G401 (cell line): ENCODE measurements at regions not wholly inside any gene's neighbourhood (a gene's known extent, or its start where the extent isn't known, plus 50 kb on each side); places are given as distances from the start of the nearest gene placed in this dataset.
"Not testable (repeated sequence)": the region's sequence is repeated elsewhere in the genome, so short reads cannot be mapped to it uniquely, and the experiment has no call there.

Experiments
- DNase-seq: peaks from one replicate; pipeline ENCODE4 v3.0.0-alpha.2; 2015; ENCODE audit warnings: low spot score
- in situ Hi-C: cut with HindIII; loops from 2 replicates; pipeline ENCODE4 v1.10.0; 2016; ENCODE audit warnings: low sequenced_read_pairs, mixed read lengths

DNA sequence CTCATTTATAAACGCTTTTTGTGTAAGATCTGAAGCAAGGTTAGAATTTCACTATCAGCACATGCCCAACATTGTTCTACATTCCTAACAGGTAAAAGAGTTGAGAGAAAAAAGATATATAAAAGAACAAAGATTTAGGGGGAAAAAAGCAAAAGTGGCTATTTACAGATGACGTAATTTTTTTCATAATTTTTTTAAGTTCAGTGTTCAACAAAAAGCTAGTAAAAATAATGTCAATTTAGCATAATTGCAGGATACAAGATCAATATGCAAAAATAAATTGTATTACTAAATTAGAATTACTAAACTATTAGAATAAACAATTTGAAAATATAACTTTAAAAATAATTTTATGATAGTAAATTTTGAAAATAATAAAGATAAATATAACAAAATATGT lies 405.0 kb downstream of the SEMA3D start:
- DNase-seq = no peak
- in situ Hi-C loops = no loop called here

DNA sequence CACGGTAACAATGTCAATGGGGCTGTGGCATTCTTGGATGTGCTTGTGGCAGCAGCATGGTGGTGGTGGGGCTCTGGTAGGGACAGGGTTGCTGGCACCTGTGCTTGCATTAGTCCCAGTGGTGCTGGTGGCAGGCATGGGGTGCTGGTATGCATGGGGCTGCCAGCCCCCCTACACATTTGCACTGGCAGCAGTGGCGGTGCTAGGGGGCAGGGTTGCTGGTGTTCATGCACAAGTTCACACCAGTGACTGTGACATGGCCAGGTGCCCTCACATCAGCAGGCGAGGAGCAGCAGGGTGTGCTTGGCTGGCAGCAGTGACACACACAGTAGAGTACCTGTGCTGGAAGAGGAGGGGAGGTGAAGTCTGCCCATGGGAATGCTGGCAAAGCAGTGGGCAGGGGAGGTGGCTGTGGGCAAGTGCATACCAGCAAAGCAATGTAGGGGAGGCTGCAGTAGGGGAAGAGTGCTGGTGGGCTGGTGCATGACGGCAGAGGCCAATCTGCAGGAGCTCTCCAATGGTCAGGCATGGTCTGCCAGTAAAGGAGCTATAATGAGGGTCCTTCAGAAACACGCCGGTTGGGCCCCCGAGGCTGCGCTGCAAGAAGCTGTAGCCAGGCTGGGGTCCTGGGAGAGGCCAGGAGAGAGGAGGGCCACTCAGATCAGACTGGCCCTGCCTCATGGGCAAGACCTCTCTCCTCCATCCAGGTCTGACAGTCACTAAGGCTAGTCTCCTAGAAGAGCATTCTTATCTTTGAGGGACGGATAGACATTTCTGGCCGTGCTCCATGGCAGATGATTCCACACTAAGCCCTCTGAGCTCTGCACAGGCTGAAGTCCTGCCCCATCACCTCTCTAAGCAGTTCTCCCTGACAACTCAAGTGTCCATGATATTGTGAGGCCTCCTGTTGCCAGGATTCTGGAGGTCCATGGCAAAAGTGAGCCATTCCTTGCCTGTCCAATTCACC lies 406.4 kb downstream of the SEMA3D start:
- in situ Hi-C loops = no loop called here
- DNase-seq = no peak

DNA sequence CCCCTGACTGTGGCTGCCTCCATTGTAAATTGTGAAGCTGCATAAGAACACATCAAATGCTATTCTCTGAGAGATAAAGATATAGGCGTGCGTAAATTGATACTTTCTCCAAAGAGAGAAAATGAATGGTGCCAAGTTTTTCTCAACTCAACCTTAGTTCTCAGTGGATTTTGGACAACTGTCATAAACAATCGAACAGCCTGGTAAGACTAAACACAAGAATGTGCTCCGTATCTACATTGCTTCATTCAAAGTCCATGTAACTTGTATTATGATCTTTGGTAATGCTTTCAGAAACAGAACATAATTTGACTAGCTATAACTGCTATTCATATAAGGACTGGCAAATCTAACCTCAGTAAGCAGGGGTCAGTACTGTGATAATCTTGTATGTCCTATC lies 429.1 kb downstream of the SEMA3D start:
- DNase-seq = no peak
- in situ Hi-C loops = no loop called here

GRCh38 chr7:84746353-84746752 lies 440.5 kb downstream of the SEMA3D start:
- DNase-seq = no peak
- in situ Hi-C loops = no loop called here

- DNase-seq = no peak
- in situ Hi-C loops = no loop called here
Measured at GRCh38 chr7:84744385-84744784, 442.5 kb downstream of the SEMA3D start.

DNA sequence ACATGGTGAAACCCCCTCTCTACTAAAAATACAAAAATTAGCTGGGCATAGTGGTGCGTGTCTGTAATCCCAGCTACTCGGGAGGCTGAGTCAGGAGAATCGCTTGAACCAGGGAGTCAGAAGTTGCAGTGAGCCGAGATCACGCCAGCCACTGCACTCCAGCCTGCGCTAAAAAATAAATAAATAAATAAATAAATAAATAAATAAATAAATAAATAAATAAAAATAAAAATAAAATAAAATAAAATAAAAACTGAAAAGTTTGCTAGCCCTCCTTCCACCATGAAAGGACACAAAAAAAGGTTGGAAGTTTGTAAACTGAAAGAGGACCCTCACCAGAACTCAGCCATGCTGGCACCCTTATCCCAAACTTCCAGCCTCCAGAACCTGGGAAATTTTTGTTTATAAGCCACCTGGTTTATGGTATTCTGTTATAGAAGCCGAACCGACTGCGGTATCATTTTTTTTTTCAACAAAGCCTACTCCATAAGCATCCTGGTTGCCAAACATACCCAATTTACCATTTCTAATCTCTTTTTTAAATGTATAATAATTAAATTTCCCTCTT lies 448.2 kb downstream of the SEMA3D start:
- DNase-seq = no peak
- in situ Hi-C loops = no loop called here

DNA sequence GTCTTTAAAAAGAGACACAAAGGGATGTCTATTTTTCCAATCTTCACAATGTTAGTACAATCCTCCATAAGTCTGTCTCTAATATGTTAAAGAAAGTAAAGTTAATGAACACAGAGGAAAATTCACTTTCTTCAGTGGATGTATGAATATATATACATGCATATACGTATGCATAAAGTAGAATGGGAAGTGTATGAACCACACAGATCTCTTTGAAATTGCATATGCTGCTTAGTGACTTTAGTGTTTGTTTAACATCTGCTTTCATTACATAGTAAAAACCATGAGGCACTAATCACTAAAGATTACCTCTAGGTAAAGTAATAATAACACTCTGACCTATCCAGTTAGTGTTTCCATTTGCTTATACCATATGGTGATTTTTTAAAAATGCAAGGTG lies 451.2 kb downstream of the SEMA3D start:
- in situ Hi-C loops = no loop called here
- no peak for DNase-seq

DNA sequence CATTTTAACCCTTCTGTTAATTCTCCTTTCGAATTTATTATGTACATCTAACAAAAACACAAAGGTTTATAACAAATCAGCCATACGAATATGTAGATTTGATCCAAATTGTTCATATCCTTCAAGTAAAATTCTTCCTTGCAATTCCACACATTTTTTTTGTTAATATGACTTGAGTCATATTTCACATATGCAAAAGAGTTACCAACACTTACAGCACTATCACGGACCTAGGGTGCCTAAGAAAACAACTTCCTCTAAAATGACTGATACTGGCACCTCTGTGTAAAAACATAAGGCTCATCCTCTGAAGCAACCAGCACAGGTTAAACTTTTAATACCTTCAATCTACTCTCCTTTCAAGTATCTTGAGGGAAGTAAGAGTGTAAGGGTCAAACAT lies 451.8 kb downstream of the SEMA3D start:
- no peak for DNase-seq
- in situ Hi-C loops = no loop called here

GRCh38 chr7:84733976-84734375 lies 452.9 kb downstream of the SEMA3D start:
- DNase-seq, in situ Hi-C loops: not testable (repeated sequence)

DNA sequence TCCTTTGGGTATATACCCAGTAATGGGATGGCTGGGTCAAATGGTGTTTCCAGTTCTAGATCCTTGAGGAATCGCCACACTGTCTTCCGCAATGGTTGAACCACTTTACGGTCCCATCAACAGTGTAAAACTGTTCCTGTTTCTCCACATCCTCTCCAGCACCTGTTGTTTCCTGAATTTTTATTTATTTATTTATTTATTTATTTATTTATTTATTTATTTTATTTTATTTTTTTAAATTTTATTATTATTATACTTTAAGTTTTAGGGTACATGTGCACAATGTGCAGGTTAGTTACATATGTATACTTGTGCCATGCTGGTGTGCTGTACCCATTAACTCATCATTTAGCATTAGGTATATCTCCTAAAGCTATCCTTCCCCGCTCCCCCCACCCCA lies 456.0 kb downstream of the SEMA3D start:
- in situ Hi-C loops, DNase-seq: not testable (repeated sequence)

DNA sequence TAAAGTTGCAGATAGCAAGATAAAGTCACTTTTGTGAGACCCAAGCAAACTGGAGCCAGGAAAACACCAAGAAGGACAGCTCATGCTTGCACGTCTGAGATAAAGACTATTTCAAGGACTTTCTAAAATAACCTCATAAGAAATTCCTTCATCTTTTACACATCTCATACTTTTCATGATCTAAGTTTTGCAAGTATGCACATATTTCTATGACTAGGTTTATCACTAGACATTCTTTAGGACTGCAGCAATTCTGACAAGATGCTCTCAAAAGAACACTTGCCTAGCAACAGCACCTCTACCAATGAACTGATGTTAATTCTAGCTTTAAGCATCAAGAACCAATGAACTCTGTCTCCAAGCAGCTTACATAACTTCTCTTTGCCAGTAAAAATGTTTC lies 457.6 kb downstream of the SEMA3D start:
- in situ Hi-C loops = no loop called here
- DNase-seq = no peak

DNA sequence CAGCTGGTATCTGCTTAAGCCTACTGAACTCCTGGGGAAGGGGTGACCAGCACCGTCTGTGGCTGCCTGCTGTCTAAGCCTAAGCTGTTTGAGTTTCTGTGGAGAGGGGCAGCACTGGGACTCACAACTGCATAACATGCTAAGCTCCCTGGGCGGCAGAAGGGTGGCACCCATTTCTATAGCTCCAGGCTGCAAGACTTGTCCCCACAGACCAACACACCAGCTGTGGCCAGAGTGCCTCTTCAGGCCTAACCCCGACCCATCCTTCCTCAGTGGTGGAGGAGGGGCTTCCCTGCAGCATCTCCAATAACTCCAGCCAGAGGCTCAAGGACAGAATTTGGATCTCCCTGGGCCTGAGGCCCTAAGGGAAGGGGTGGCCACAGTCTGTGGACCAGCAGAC lies 464.1 kb downstream of the SEMA3D start:
- no peak for DNase-seq
- in situ Hi-C loops = no loop called here

GRCh38 chr7:84722086-84722485 lies 464.8 kb downstream of the SEMA3D start:
- in situ Hi-C loops = no loop called here
- DNase-seq = no peak

DNA sequence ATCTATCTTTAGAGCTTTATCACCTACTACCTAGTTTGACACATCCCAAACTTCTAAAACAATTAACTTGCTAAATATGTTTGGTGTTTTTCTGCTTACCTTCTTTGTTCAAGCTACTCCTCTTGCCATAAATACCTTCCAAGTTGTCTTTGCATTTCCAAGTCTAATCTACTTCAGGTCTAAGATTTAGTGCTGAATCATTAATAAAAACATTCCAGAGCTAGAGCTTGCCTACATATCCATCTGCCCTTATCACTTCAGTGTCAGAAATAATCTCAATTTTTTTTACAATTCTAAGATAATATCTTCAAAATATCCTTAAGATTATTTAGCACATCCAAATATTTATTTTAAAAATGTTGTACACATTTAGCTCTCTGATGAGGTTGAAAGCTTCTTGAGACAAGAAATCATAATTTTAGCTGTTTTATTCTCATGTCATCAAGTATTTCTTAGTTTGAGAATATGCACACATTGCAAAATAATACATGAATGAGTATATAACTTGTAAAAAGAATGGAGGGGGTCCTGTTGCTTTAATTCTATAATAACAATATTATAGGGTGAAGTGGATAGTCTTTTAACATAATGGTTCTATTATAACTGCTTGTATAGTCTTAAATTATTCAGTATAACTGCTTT lies 466.3 kb downstream of the SEMA3D start:
- in situ Hi-C loops = no loop called here
- no peak for DNase-seq

DNA sequence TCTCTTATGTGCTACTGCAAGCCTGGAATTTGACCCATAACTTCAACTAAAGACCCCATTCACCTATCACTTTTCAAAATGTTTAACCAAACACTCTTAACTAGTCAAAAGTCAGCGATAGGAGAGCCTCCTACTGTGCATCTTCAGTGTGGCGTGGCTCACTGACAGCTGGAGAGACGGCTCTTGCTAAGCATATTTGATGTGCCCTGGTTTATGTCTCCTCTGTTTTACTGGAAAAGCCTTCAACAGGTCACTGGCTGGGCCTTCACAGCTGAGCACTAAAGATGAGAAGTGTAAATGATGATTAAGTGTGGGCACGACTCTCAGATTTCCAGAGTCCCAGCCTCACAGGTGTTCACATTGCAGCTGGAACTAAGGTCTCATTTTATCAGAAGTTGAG lies 472.1 kb downstream of the SEMA3D start:
- no peak for DNase-seq
- in situ Hi-C loops = no loop called here

DNA sequence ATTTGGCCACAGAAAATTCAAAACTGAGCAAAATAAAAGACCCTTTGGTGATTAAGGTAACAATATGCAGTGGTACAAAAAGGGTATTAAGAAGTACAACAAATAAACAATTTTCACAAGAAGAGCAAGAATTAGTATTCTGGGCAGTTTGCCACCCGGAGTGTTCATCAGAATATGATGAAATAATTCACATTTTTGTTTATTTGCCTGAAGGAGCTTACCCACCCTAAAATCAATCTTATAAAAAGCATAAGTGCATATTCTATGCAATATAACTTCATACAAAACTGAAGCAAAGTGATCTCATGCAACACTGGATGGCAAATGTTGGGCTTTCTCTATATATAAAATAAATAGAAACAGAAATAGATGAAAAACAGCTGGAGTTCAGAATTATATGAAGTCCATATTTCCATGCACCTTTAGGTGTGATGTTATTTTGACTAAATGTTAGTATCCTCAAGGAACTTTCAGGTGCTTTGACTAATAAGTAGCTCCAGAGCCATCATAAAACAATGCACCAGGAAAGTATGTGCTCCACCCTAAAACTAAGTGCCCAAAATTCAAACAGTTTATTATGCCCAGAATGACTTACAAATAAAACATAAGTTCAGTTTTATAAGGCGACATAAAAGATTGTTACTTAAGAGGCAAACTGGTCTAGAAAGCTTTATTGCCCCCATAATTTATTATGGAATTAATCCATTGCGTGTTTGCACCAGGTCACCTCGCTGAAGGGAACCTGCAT lies 474.3 kb downstream of the SEMA3D start:
- DNase-seq = no peak
- in situ Hi-C loops = no loop called here

DNA sequence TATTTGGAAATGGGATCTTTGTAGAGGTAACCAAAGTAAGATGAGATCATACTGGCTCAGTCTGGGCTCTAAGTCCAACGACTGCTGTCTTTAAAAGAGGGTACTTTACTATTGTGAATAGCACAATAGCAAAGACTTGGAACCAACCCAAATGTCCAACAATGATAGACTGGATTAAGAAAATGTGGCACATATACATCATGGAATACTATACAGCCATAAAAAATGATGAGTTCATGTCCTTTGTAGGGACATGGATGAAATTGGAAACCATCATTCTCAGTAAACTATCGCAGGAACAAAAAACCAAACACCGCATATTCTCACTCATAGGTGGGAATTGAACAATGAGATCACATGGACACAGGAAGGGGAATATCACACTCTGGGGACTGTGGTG lies 476.3 kb downstream of the SEMA3D start:
- DNase-seq, in situ Hi-C loops: not testable (repeated sequence)

DNA sequence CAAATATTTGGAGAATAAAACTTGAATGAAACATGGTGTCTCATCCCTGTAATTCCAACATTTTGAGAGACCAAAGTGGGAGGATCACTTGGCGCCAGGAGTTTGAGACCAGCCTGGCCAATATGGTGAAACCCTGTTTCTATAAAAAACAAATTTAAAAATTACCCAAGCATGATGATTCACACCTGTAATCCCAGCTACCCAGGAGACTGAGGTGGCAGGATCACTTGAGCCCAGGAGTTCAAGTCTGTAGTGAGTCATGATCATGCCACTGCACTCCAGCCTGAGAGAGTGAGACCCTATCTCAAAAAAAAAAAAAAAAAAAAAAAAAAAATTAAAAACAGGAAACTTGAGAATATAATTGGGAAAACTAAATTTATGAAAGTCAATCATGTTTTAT lies 481.1 kb downstream of the SEMA3D start:
- DNase-seq = no peak

DNA sequence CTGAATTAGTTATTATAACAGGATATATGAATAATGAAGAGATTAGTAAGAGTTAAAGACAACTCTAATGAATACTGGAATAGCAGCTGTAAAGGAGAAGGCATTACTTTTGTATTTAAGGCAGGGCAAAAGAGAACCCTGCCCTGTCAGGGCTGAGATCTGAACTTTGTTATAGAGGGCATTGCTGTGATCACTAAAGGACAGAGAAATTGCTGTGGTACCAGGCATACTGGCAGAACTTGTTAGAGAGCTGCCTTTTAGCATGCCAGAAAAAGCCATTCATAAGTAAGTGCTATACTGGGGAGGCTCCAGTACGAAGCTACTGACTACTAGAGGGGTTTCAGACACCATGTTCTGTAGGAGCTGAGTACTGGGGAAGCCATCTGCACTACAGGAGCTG lies 481.8 kb downstream of the SEMA3D start:
- no peak for DNase-seq
- in situ Hi-C loops = no loop called here

More for the DNA sequence above, 481.1 kb downstream of the SEMA3D start:
- in situ Hi-C loops = no loop called here

- no peak for DNase-seq
- in situ Hi-C loops = no loop called here
Measured at GRCh38 chr7:84704380-84704779, 482.5 kb downstream of the SEMA3D start.
